GM06990 (cell line): ENCODE measurements at regions not wholly inside any gene's neighbourhood (a gene's known extent, or its start where the extent isn't known, plus 50 kb on each side); places are given as distances from the start of the nearest gene placed in this dataset.

Source experiments
- DNase-seq: peaks from one replicate; pipeline ENCODE4 v3.0.0-alpha.2; 2011; ENCODE audit not compliant: insufficient read length; ENCODE audit errors: extremely low read depth
- H3K27me3 ChIP-seq: replicated peaks from 2 replicates; pipeline ENCODE4 v1.6.0; 2011; ENCODE audit warnings: low read length; ENCODE audit not compliant: control insufficient read depth, insufficient read depth
- H3K36me3 ChIP-seq: 2 replicates; pipeline ENCODE4 v1.5.1; 2011; ENCODE audit warnings: low read length; ENCODE audit not compliant: control insufficient read depth, insufficient read depth
- H3K4me3 ChIP-seq: replicated peaks from 2 replicates; pipeline ENCODE4 v1.5.1; 2011; ENCODE audit warnings: low read depth, mild to moderate bottlenecking, control low read depth, low read length
- CTCF ChIP-seq: IDR thresholded peaks from 2 replicates; pipeline ENCODE4 v1.5.1; 2011; ENCODE audit warnings: low read length, control low read depth, mild to moderate bottlenecking, inconsistent platforms; ENCODE audit not compliant: insufficient read depth, poor library complexity, severe bottlenecking

DNA sequence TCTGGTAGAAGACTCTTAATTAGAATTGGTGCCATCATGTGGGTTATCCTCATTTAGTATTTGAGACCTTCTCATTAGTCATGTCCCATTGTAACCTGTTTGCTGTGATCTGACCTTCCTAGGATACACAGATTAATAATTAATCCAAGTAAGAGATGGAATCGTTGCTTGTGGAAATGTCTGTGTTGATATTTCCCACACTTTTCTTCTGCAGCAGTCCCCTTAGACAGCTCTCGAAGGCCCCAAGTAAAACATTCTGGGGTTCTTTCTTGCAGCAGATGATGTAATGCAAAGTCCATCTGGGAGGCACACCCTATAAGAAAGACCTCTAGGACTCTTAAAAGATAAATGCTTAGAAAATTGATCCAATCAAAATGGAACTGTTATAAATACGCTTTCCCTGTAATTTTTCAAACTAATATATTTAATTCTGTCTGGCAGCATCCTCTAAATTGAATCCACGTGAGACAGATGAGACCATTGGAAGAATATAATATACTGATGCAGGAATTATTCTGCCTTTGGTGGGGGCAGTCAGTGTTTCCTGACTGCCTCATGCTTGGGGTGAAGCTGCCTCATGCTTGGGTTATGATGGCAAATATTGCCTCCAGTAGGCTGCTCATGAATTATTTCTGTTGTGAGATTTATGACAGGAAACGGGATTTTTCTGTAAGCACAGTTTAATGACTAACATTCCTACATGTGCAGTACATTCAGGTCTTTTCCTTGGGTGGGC is 54.5 kb upstream of the ARMC2 start:
- DNase-seq = no peak
- Histone ChIP-seq H3K4me3 (no peak overlapping the region), H3K36me3 (no peaks in the 10 kb centered on the region), H3K27me3 (no peaks in the 10 kb centered on the region; the same call in none of the 2 replicates)
- no peak for TF ChIP-seq CTCF

DNA sequence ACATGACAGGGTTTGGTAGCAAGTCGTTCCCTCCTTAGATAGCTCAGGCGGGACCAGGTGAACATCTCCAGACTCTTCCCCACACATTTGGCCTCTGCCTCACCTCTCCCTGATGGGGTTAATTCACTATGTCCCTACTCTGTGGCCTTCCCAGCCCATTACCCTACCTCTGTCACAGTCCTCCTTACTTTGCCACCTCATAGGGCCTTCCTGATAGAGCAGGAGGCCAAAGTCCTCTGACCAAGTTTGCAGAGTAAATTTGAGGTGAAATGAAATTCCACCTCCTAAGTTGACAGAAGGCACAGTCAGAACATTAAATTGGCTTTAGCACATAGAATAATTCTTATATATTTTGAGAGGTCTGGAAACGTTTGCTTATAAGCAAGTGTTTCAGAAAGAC is 53.1 kb upstream of the ARMC2 start:
- Histone ChIP-seq H3K4me3 (no peak overlapping the region), H3K36me3 (no peaks in the 10 kb centered on the region), H3K27me3 (no peaks in the 10 kb centered on the region; the same call in none of the 2 replicates)
- no peak for DNase-seq
- no peak for TF ChIP-seq CTCF

DNA sequence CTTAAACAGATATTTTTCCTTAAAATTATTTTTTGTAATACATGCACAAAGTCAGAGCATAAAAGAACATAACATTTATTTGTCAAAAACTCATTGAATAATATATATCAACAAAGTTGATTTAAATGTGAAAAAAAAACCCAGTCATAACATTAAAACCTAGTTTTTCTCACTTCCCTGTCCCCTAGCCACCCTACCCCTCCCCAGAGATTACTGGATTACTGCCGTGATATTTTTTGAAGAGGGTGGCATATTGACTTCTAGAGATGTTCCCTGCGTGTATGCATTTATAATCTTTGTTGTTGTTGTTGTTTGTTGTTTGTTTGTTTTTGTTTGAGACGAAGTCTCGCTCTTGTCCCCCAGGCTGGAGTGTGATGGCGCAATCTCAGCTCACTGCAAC is 52.4 kb upstream of the ARMC2 start:
- no peak for TF ChIP-seq CTCF
- Histone ChIP-seq H3K4me3 (no peak overlapping the region), H3K36me3 (no peaks in the 10 kb centered on the region), H3K27me3 (no peaks in the 10 kb centered on the region; the same call in none of the 2 replicates)
- DNase-seq = no peak

DNA sequence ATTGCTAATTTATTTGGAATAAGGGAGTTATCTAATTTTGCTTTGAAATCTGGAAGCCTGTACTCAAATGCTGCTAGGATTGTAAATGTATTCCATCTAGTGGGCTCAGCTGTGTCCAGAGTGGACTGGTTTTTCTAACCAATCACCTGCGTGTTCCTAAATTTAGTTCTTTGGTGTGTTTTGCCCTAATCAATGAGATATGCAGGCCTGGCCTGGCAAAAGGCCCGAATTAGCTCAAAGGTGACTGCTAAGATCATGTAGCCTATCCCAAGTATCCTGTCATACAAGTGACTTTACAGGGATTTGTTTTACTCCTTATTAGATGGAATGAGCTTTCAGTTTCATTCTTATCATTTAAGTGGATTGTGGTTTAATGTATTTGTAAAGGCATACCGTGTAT is 51.3 kb upstream of the ARMC2 start:
- Histone ChIP-seq H3K27me3 (no peaks in the 10 kb centered on the region; the same call in none of the 2 replicates), H3K4me3 (no peak overlapping the region), H3K36me3 (no peaks in the 10 kb centered on the region)
- no peak for DNase-seq
- TF ChIP-seq CTCF = no peak

GRCh38 chr6:108797951-108798669 is 50.1 kb upstream of the ARMC2 start:
- TF ChIP-seq CTCF = no peak
- no peak for DNase-seq
- H3K4me3 ChIP-seq = no peak overlapping the region

More at GRCh38 chr6:108797951-108798669, 50.1 kb upstream of the ARMC2 start:
- Histone ChIP-seq H3K27me3 (peaks cover 1% of the 10 kb centered on the region), H3K36me3 (no peaks in the 10 kb centered on the region)
